ENCODE measurements at regions not wholly inside any gene's neighbourhood (a gene's known extent, or its start where the extent isn't known, plus 50 kb on each side); places are given as distances from the start of the nearest gene placed in this dataset.

GRCh38 chrX:141314441-141314840, 72.1 kb upstream of the SPANXC start:
- TF ChIP-seq POLR2A (IDR thresholded peaks at IDR 0.05) (no peak), CTCF (IDR thresholded peaks at IDR 0.05) (no peak)
- H3K27ac ChIP-seq: no peak overlapping the region
- no peaks in the 10 kb centered on the region for H3K36me3 ChIP-seq
- H3K27me3 ChIP-seq: no peaks in the 10 kb centered on the region
- intact Hi-C loops (cut with DNase I): no loop called here
- no peak for DNase-seq
- no peaks in the 10 kb centered on the region for H3K4me1 ChIP-seq
- H3K4me3 ChIP-seq: no peak overlapping the region
- no peaks in the 10 kb centered on the region for H3K9me3 ChIP-seq
- WGBS, 2 donors: 34 to 60% methylated on average over 1 of the region's 1 CpG

- Histone ChIP-seq H3K36me3 (no peaks in the 10 kb centered on the region), H3K4me3 (no peak overlapping the region), H3K27me3 (no peaks in the 10 kb centered on the region), H3K27ac (no peak overlapping the region), H3K4me1 (no peaks in the 10 kb centered on the region), H3K9me3 (no peaks in the 10 kb centered on the region)
- TF ChIP-seq POLR2A (IDR thresholded peaks at IDR 0.05): no peak
- TF ChIP-seq CTCF (IDR thresholded peaks at IDR 0.05): no peak
- no peak for DNase-seq
- WGBS, 2 donors: 56 to 62% methylated on average over 5 of the region's 5 CpGs
- intact Hi-C loops (cut with DNase I): no loop called here
These were observed 58.7 kb upstream of the SPANXC start for GRCh38 chrX:141301017-141301416.

Small RNA genes lying in the stretch of these regions (small RNA-seq; reads per million reads assigned to genes)
- gene AC234779.1: 0 reads per million in 4 donors

Measured in esophagus squamous epithelium (tissue), 5 donors.